GM23338 (cell line): ENCODE measurements at regions not wholly inside any gene's neighbourhood (a gene's known extent, or its start where the extent isn't known, plus 50 kb on each side); places are given as distances from the start of the nearest gene placed in this dataset.

ENCODE experiments used
- ATAC-seq: fragments of 200-7000 bp; cut with Tn5 transposase; 3 replicates; pipeline ENCODE4 v1.9.1; 2020
- DNase-seq: peaks from one replicate; pipeline ENCODE4 v3.0.0-alpha.2; 2015; ENCODE audit warnings: low spot score
- H2AFZ ChIP-seq: fragments of 200-600 bp; sonication (generic); 2 replicates; pipeline ENCODE4 v1.8.0; 2016; ENCODE audit warnings: antibody characterized with exemption, mild to moderate bottlenecking, moderate library complexity
- H3F3A ChIP-seq: fragments of 200-600 bp; sonication (generic); replicated peaks from 2 replicates; pipeline ENCODE4 v1.8.0; 2017; ENCODE audit warnings: antibody characterized with exemption, mixed run types, low read depth
- H3K27ac ChIP-seq: fragments of 200-600 bp; sonication (generic); 2 replicates; pipeline ENCODE4 v1.6.1; 2016; ENCODE audit warnings: low read depth
- H3K27me3 ChIP-seq: fragments of 200-600 bp; sonication (generic); 2 replicates; pipeline ENCODE4 v1.8.0; 2016; ENCODE audit warnings: mild to moderate bottlenecking, mixed run types, moderate library complexity; ENCODE audit not compliant: insufficient read depth
- H3K36me3 ChIP-seq: fragments of 200-600 bp; sonication (generic); 2 replicates; pipeline ENCODE4 v1.8.0; 2016; ENCODE audit warnings: mild to moderate bottlenecking; ENCODE audit not compliant: insufficient read depth
- H3K4me1 ChIP-seq: fragments of 200-600 bp; sonication (generic); 2 replicates; pipeline ENCODE4 v1.8.0; 2016; ENCODE audit warnings: mild to moderate bottlenecking, moderate library complexity; ENCODE audit not compliant: insufficient read depth
- H3K4me2 ChIP-seq: fragments of 200-600 bp; sonication (generic); 2 replicates; pipeline ENCODE4 v1.7.1; 2017; ENCODE audit warnings: mixed run types
- H3K4me3 ChIP-seq: fragments of 200-600 bp; sonication (generic); 2 replicates; pipeline ENCODE4 v1.6.1; 2016; ENCODE audit warnings: mixed run types
- H3K79me2 ChIP-seq: fragments of 200-600 bp; sonication (generic); replicated peaks from 2 replicates; pipeline ENCODE4 v1.8.0; 2017; ENCODE audit warnings: mild to moderate bottlenecking; ENCODE audit not compliant: insufficient read depth
- H3K9me2 ChIP-seq: fragments of 200-600 bp; sonication (generic); 2 replicates; pipeline ENCODE4 v1.8.0; 2017; ENCODE audit not compliant: insufficient read depth
- H4K20me1 ChIP-seq: fragments of 200-600 bp; sonication (generic); replicated peaks from 2 replicates; pipeline ENCODE4 v1.8.0; 2017; ENCODE audit warnings: mild to moderate bottlenecking; ENCODE audit not compliant: insufficient read depth
- H3K27ac Mint-ChIP-seq: 2 replicates; pipeline ENCODE4 v1.8.0; 2020; ENCODE audit warnings: inconsistent platforms, mild to moderate bottlenecking, moderate library complexity, mixed read lengths
- H3K27me3 Mint-ChIP-seq: 3 replicates; pipeline ENCODE4 v1.8.0; 2022; ENCODE audit warnings: low read depth, mild to moderate bottlenecking, moderate library complexity, mixed read lengths, inconsistent platforms; ENCODE audit not compliant: insufficient read depth, poor library complexity
- H3K36me3 Mint-ChIP-seq: 3 replicates; pipeline ENCODE4 v1.8.0; 2021; ENCODE audit warnings: low read depth, mild to moderate bottlenecking, inconsistent platforms, moderate library complexity, mixed read lengths
- H3K4me1 Mint-ChIP-seq: 3 replicates; pipeline ENCODE4 v1.8.0; 2020; ENCODE audit warnings: mild to moderate bottlenecking, inconsistent platforms, mixed read lengths
- H3K4me3 Mint-ChIP-seq: 3 replicates; pipeline ENCODE4 v1.8.0; 2021; ENCODE audit warnings: moderate library complexity, mild to moderate bottlenecking, inconsistent platforms, mixed read lengths
- H3K9me3 Mint-ChIP-seq: 3 replicates; pipeline ENCODE4 v1.8.0; 2020; ENCODE audit warnings: moderate library complexity, mild to moderate bottlenecking, inconsistent platforms, mixed read lengths
- CREB1 ChIP-seq: fragments of 250-450 bp; sonication (Bioruptor Pico); IDR thresholded peaks from 2 replicates; pipeline ENCODE4 v1.5.0; 2020; ENCODE audit warnings: low read depth, mild to moderate bottlenecking, moderate library complexity
- NANOG ChIP-seq: IDR thresholded peaks from 2 replicates; pipeline ENCODE4 v1.6.1; 2016; ENCODE audit warnings: antibody characterized with exemption, borderline replicate concordance
- POLR2AphosphoS5 ChIP-seq: IDR thresholded peaks from 2 replicates; pipeline ENCODE4 v1.6.1; 2016; ENCODE audit warnings: antibody characterized with exemption, low read depth
- STAT1 ChIP-seq: IDR thresholded peaks from one replicate; pipeline ENCODE4 v1.6.1; 2016; ENCODE audit warnings: antibody characterized with exemption; ENCODE audit not compliant: unreplicated experiment
- ZNF114 ChIP-seq: fragments of 250-450 bp; sonication (Bioruptor Pico); IDR thresholded peaks from 2 replicates; pipeline ENCODE4 v1.5.0; 2020; ENCODE audit warnings: mild to moderate bottlenecking, moderate library complexity
- TF ChIP-seq, protein P1 (sequence below), 2 experiments: fragments of 200-600 bp in 1 of 2; sonication (generic) in 1 of 2; conservative IDR thresholded peaks; 2 replicates each; pipeline versions ENCODE4 v1.5.1 to v1.6.1; 2016 to 2017; ENCODE audit warnings: antibody characterized with exemption in 2 of 2, low read depth in 2 of 2, mild to moderate bottlenecking in 2 of 2, moderate library complexity in 1 of 2
- TF ChIP-seq, protein P2 (sequence below): fragments of 250-450 bp; sonication (Bioruptor Pico); IDR thresholded peaks from 2 replicates; pipeline ENCODE4 v1.5.0; 2020; ENCODE audit warnings: mild to moderate bottlenecking, moderate library complexity
- TF ChIP-seq, protein P3 (sequence below): IDR thresholded peaks from one replicate; pipeline ENCODE4 v1.6.1; 2018; ENCODE audit warnings: antibody characterized with exemption; ENCODE audit not compliant: unreplicated experiment

DNA sequence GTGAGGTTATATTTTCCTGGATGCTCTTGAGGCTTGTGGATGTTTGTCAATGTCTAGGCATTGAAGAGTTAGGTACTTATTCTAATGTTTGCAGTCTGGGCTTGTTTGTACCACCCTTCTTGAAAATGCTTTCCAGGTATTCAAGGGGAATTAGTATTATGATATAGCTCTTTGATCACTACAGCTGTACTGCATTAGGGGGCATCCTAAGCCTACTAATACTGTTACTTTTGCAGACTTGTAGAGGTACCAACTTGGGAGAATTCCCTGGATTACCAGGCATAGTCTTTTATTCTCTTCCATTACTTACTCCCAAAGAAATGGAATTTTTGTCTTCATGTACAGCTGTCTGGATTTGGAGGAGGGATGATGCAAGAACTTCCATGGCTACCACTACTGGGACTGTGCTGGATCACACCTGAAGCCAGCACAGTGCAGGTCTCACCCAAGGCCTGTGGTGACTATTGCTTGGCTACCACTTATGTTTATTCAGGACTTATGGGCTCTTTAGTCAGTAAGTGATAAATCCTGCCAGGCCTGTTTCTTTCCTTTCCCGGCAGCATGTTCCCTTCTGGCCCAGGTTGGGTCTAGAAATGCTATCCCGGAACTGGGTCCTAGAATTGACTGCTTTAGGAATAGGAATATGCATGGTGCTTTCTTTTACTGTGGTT, 402.9 kb downstream of the IL20RB start:
- H3K79me2 ChIP-seq = no peaks in the 10 kb centered on the region
- no peak overlapping the region for H3K4me3 ChIP-seq
- no peaks in the 10 kb centered on the region for H3K4me1 ChIP-seq
- H2AFZ ChIP-seq = no peak overlapping the region
- no peak overlapping the region for H3K27ac ChIP-seq
- Mint-ChIP-seq H3K4me3 (no peak overlapping the region), H3K27ac (no peak overlapping the region), H3K36me3 (no peaks in the 10 kb centered on the region), H3K27me3 (no peaks in the 10 kb centered on the region), H3K9me3 (peaks cover 7% of the 10 kb centered on the region; the same call in 1 of the 3 replicates), H3K4me1 (no peaks in the 10 kb centered on the region)
- H3K27me3 ChIP-seq = no peaks in the 10 kb centered on the region
- H4K20me1 ChIP-seq = no peaks in the 10 kb centered on the region
- no peak for DNase-seq
- no peaks in the 10 kb centered on the region for H3F3A ChIP-seq
- no peak for TF ChIP-seq CREB1 (CRISPR knock-in tag)
- TF ChIP-seq, protein P1, sequence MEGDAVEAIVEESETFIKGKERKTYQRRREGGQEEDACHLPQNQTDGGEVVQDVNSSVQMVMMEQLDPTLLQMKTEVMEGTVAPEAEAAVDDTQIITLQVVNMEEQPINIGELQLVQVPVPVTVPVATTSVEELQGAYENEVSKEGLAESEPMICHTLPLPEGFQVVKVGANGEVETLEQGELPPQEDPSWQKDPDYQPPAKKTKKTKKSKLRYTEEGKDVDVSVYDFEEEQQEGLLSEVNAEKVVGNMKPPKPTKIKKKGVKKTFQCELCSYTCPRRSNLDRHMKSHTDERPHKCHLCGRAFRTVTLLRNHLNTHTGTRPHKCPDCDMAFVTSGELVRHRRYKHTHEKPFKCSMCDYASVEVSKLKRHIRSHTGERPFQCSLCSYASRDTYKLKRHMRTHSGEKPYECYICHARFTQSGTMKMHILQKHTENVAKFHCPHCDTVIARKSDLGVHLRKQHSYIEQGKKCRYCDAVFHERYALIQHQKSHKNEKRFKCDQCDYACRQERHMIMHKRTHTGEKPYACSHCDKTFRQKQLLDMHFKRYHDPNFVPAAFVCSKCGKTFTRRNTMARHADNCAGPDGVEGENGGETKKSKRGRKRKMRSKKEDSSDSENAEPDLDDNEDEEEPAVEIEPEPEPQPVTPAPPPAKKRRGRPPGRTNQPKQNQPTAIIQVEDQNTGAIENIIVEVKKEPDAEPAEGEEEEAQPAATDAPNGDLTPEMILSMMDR (conservative IDR thresholded peaks at IDR 0.05; ENCODE audit: low read depth in 2 of 2) = peak; percentile 21 to 41; a peak in 3 of 4 replicates
- H3K4me2 ChIP-seq = no peak overlapping the region
- no peak for ATAC-seq
- H3K9me2 ChIP-seq = no peaks in the 10 kb centered on the region
- H3K36me3 ChIP-seq = no peaks in the 10 kb centered on the region

DNA sequence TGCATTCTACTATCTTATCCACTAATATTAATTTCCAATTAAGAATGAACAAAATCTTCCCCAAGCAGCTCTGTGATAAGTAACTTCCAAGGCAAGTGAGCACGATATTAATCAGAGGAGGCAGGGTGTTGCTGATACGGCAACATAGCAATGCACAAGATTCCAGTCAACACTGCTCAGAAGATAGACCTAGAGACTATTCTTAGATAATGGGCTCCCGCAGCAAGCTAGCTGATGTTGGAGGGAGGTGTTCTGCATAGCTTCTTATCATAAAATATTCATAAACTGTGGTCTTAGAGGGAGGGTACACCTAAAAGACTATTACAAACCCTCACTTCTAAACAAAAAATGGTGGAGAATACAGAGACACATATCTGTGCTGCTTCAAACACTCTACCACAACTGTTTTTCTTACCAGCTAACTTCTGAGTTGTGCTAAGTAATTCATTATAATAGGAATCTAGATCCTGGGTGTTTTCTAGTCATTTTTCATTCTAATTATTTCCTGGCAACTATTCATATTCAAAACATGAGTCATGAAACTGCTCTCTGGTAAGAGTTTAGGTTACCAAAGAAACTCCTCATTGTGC, 382.0 kb upstream of the SOX14 start:
- Histone ChIP-seq H3K27ac (no peak overlapping the region), H3K9me2 (no peaks in the 10 kb centered on the region), H3K4me3 (no peak overlapping the region), H3F3A (no peaks in the 10 kb centered on the region), H4K20me1 (no peaks in the 10 kb centered on the region), H3K4me1 (no peaks in the 10 kb centered on the region; the same call in 1 of the 2 replicates), H2AFZ (0 out of 2 replicates have a peak overlapping the region, but pooled peaks have one; percentile 3), H3K27me3 (no peaks in the 10 kb centered on the region), H3K36me3 (no peaks in the 10 kb centered on the region), H3K79me2 (no peaks in the 10 kb centered on the region), H3K4me2 (no peak overlapping the region)
- no peak for ATAC-seq
- no peak for DNase-seq
- H3K4me1 Mint-ChIP-seq = peaks cover 3% of the 10 kb centered on the region; the same call in 1 of the 3 replicates
- H3K4me3 Mint-ChIP-seq = no peak overlapping the region
- peaks cover 1% of the 10 kb centered on the region for H3K27me3 Mint-ChIP-seq
- peaks cover 12% of the 10 kb centered on the region for H3K9me3 Mint-ChIP-seq
- H3K36me3 Mint-ChIP-seq = peaks cover 9% of the 10 kb centered on the region; the same call in 1 of the 3 replicates
- H3K27ac Mint-ChIP-seq = no peak overlapping the region
- TF ChIP-seq NANOG = no peak
- TF ChIP-seq, protein P2, sequence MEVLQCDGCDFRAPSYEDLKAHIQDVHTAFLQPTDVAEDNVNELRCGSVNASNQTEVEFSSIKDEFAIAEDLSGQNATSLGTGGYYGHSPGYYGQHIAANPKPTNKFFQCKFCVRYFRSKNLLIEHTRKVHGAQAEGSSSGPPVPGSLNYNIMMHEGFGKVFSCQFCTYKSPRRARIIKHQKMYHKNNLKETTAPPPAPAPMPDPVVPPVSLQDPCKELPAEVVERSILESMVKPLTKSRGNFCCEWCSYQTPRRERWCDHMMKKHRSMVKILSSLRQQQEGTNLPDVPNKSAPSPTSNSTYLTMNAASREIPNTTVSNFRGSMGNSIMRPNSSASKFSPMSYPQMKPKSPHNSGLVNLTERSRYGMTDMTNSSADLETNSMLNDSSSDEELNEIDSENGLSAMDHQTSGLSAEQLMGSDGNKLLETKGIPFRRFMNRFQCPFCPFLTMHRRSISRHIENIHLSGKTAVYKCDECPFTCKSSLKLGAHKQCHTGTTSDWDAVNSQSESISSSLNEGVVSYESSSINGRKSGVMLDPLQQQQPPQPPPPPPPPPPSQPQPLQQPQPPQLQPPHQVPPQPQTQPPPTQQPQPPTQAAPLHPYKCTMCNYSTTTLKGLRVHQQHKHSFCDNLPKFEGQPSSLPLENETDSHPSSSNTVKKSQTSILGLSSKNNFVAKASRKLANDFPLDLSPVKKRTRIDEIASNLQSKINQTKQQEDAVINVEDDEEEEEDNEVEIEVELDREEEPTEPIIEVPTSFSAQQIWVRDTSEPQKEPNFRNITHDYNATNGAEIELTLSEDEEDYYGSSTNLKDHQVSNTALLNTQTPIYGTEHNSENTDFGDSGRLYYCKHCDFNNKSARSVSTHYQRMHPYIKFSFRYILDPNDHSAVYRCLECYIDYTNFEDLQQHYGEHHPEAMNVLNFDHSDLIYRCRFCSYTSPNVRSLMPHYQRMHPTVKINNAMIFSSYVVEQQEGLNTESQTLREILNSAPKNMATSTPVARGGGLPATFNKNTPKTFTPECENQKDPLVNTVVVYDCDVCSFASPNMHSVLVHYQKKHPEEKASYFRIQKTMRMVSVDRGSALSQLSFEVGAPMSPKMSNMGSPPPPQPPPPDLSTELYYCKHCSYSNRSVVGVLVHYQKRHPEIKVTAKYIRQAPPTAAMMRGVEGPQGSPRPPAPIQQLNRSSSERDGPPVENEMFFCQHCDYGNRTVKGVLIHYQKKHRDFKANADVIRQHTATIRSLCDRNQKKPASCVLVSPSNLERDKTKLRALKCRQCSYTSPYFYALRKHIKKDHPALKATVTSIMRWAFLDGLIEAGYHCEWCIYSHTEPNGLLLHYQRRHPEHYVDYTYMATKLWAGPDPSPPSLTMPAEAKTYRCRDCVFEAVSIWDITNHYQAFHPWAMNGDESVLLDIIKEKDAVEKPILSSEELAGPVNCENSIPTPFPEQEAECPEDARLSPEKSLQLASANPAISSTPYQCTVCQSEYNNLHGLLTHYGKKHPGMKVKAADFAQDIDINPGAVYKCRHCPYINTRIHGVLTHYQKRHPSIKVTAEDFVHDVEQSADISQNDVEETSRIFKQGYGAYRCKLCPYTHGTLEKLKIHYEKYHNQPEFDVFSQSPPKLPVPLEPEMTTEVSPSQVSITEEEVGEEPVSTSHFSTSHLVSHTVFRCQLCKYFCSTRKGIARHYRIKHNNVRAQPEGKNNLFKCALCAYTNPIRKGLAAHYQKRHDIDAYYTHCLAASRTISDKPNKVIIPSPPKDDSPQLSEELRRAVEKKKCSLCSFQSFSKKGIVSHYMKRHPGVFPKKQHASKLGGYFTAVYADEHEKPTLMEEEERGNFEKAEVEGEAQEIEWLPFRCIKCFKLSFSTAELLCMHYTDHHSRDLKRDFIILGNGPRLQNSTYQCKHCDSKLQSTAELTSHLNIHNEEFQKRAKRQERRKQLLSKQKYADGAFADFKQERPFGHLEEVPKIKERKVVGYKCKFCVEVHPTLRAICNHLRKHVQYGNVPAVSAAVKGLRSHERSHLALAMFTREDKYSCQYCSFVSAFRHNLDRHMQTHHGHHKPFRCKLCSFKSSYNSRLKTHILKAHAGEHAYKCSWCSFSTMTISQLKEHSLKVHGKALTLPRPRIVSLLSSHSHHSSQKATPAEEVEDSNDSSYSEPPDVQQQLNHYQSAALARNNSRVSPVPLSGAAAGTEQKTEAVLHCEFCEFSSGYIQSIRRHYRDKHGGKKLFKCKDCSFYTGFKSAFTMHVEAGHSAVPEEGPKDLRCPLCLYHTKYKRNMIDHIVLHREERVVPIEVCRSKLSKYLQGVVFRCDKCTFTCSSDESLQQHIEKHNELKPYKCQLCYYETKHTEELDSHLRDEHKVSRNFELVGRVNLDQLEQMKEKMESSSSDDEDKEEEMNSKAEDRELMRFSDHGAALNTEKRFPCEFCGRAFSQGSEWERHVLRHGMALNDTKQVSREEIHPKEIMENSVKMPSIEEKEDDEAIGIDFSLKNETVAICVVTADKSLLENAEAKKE = no peak
- TF ChIP-seq CREB1 (CRISPR knock-in tag) = no peak
- no peak for TF ChIP-seq STAT1
- TF ChIP-seq POLR2AphosphoS5 = no peak
- TF ChIP-seq, protein P3, sequence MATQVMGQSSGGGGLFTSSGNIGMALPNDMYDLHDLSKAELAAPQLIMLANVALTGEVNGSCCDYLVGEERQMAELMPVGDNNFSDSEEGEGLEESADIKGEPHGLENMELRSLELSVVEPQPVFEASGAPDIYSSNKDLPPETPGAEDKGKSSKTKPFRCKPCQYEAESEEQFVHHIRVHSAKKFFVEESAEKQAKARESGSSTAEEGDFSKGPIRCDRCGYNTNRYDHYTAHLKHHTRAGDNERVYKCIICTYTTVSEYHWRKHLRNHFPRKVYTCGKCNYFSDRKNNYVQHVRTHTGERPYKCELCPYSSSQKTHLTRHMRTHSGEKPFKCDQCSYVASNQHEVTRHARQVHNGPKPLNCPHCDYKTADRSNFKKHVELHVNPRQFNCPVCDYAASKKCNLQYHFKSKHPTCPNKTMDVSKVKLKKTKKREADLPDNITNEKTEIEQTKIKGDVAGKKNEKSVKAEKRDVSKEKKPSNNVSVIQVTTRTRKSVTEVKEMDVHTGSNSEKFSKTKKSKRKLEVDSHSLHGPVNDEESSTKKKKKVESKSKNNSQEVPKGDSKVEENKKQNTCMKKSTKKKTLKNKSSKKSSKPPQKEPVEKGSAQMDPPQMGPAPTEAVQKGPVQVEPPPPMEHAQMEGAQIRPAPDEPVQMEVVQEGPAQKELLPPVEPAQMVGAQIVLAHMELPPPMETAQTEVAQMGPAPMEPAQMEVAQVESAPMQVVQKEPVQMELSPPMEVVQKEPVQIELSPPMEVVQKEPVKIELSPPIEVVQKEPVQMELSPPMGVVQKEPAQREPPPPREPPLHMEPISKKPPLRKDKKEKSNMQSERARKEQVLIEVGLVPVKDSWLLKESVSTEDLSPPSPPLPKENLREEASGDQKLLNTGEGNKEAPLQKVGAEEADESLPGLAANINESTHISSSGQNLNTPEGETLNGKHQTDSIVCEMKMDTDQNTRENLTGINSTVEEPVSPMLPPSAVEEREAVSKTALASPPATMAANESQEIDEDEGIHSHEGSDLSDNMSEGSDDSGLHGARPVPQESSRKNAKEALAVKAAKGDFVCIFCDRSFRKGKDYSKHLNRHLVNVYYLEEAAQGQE = no peak
- TF ChIP-seq ZNF114 (CRISPR knock-in tag) = no peak
